ENCODE measurements at regions not wholly inside any gene's neighbourhood (a gene's known extent, or its start where the extent isn't known, plus 50 kb on each side); places are given as distances from the start of the nearest gene placed in this dataset.

GRCh38 chr10:83458611-83459010, 680.7 kb upstream of the GHITM start:
- TF ChIP-seq, protein P1, sequence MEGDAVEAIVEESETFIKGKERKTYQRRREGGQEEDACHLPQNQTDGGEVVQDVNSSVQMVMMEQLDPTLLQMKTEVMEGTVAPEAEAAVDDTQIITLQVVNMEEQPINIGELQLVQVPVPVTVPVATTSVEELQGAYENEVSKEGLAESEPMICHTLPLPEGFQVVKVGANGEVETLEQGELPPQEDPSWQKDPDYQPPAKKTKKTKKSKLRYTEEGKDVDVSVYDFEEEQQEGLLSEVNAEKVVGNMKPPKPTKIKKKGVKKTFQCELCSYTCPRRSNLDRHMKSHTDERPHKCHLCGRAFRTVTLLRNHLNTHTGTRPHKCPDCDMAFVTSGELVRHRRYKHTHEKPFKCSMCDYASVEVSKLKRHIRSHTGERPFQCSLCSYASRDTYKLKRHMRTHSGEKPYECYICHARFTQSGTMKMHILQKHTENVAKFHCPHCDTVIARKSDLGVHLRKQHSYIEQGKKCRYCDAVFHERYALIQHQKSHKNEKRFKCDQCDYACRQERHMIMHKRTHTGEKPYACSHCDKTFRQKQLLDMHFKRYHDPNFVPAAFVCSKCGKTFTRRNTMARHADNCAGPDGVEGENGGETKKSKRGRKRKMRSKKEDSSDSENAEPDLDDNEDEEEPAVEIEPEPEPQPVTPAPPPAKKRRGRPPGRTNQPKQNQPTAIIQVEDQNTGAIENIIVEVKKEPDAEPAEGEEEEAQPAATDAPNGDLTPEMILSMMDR (conservative IDR thresholded peaks at IDR 0.05) = no peak
- no peak for TF ChIP-seq ZFX (IDR thresholded peaks at IDR 0.05)

Measured in C4-2B (cell line).